HEK293 (cell line): ENCODE measurements at regions not wholly inside any gene's neighbourhood (a gene's known extent, or its start where the extent isn't known, plus 50 kb on each side); places are given as distances from the start of the nearest gene placed in this dataset.

ENCODE experiments used
- CTCF ChIA-PET: fragments of 350-600 bp; formaldehyde crosslinking; extraction: SDS; loops from one replicate; lab custom pipeline; 2021; ENCODE audit warnings: antibody characterized with exemption; lab: Yijun Ruan, JAX
- POLR2A ChIA-PET: fragments of 300-600 bp; formaldehyde crosslinking; extraction: SDS; loops from one replicate; lab custom pipeline; 2020; ENCODE audit warnings: antibody characterized with exemption, inconsistent platforms; lab: Yijun Ruan, JAX
- H3K27ac ChIP-seq: fragments of 200-500 bp; sonication (Bioruptor generic); 2 replicates; pipeline ENCODE4 v1.5.1; 2014; ENCODE audit warnings: low read depth, low read length, control low read depth, inconsistent platforms; ENCODE audit errors: extremely low read depth
- H3K36me3 ChIP-seq, 2 experiments: fragments of 200-500 bp in 1 of 2; sonication (Bioruptor generic) in 1 of 2; 1 replicate in 1 of 2; 2 replicates in 1 of 2; pipeline ENCODE4 v1.5.1; 2014 to 2017; ENCODE audit warnings: inconsistent platforms in 2 of 2, low read length in 2 of 2; ENCODE audit not compliant: control insufficient read depth in 2 of 2, insufficient read depth in 1 of 2
- H3K4me1 ChIP-seq: fragments of 200-500 bp; sonication (Bioruptor generic); 2 replicates; pipeline ENCODE4 v1.5.1; 2014; ENCODE audit warnings: mild to moderate bottlenecking, low read length, inconsistent platforms; ENCODE audit not compliant: control insufficient read depth, insufficient read depth
- H3K4me3 ChIP-seq: 2 replicates; pipeline ENCODE4 v1.5.1; 2011; ENCODE audit warnings: low read depth, mild to moderate bottlenecking, control low read depth, low read length, moderate library complexity
- H3K9me3 ChIP-seq: fragments of 200-500 bp; sonication (Bioruptor generic); 2 replicates; pipeline ENCODE4 v1.5.1; 2014; ENCODE audit warnings: low read depth, low read length, inconsistent platforms; ENCODE audit not compliant: control insufficient read depth, insufficient read depth
- GLI2 ChIP-seq: fragments of 450-650 bp; formaldehyde crosslinking; IDR thresholded peaks from 2 replicates; pipeline ENCODE4; 2017; ENCODE audit warnings: missing biosample characterization, missing genetic modification characterization, low read depth, borderline replicate concordance
- HOXD13 ChIP-seq: sonication (generic); formaldehyde crosslinking; IDR thresholded peaks from 2 replicates; pipeline ENCODE4 v1.8.0; 2022; ENCODE audit warnings: missing genetic modification reagents, borderline replicate concordance
- KLF9 ChIP-seq: fragments of 450-650 bp; formaldehyde crosslinking; IDR thresholded peaks from 2 replicates; pipeline ENCODE4 v1.5.1; 2016; ENCODE audit warnings: missing biosample characterization, missing genetic modification characterization, low read depth
- OVOL3 ChIP-seq: fragments of 450-650 bp; formaldehyde crosslinking; IDR thresholded peaks from 2 replicates; pipeline ENCODE4 v1.5.1; 2016; ENCODE audit warnings: missing biosample characterization, missing genetic modification characterization
- PRDM2 ChIP-seq: fragments of 450-650 bp; formaldehyde crosslinking; IDR thresholded peaks from 2 replicates; pipeline ENCODE4 v1.5.1; 2016; ENCODE audit warnings: missing biosample characterization, missing genetic modification characterization, borderline replicate concordance
- SCRT2 ChIP-seq: fragments of 450-650 bp; formaldehyde crosslinking; IDR thresholded peaks from 2 replicates; pipeline ENCODE4 v1.5.1; 2016; ENCODE audit warnings: missing biosample characterization, missing genetic modification characterization
- SP3 ChIP-seq: fragments of 450-650 bp; formaldehyde crosslinking; IDR thresholded peaks from 2 replicates; pipeline ENCODE4 v1.5.1; 2016; ENCODE audit warnings: missing biosample characterization, missing genetic modification characterization
- ZBTB6 ChIP-seq: fragments of 450-650 bp; formaldehyde crosslinking; IDR thresholded peaks from 2 replicates; pipeline ENCODE4 v1.5.1; 2017; ENCODE audit warnings: missing biosample characterization, missing genetic modification characterization
- ZBTB8A ChIP-seq: fragments of 450-650 bp; formaldehyde crosslinking; IDR thresholded peaks from 2 replicates; pipeline ENCODE4 v1.5.1; 2016; ENCODE audit warnings: missing biosample characterization, missing genetic modification characterization
- ZNF19 ChIP-seq: fragments of 450-650 bp; formaldehyde crosslinking; IDR thresholded peaks from 2 replicates; pipeline ENCODE4; 2016; ENCODE audit warnings: missing biosample characterization, missing genetic modification characterization, low read depth
- ZNF202 ChIP-seq: fragments of 450-650 bp; formaldehyde crosslinking; IDR thresholded peaks from 2 replicates; pipeline ENCODE4 v1.5.1; 2016; ENCODE audit warnings: missing biosample characterization, missing genetic modification characterization, borderline replicate concordance
- ZNF280D ChIP-seq: fragments of 450-650 bp; formaldehyde crosslinking; IDR thresholded peaks from 2 replicates; pipeline ENCODE4 v1.5.1; 2016; ENCODE audit warnings: missing biosample characterization, missing genetic modification characterization
- ZNF449 ChIP-seq: fragments of 450-650 bp; formaldehyde crosslinking; IDR thresholded peaks from 2 replicates; pipeline ENCODE4 v1.5.1; 2017; ENCODE audit warnings: missing biosample characterization, mild to moderate bottlenecking, missing genetic modification characterization, moderate library complexity
- ZNF555 ChIP-seq: fragments of 450-650 bp; formaldehyde crosslinking; conservative IDR thresholded peaks from 2 replicates; pipeline ENCODE4 v1.5.1; 2017; ENCODE audit warnings: missing biosample characterization, mild to moderate bottlenecking, missing genetic modification characterization, inconsistent platforms
- ZNF654 ChIP-seq: fragments of 450-650 bp; formaldehyde crosslinking; IDR thresholded peaks from 2 replicates; pipeline ENCODE4 v1.5.1; 2016; ENCODE audit warnings: low read depth, missing biosample characterization, missing genetic modification characterization
- ZNF76 ChIP-seq: fragments of 450-650 bp; formaldehyde crosslinking; IDR thresholded peaks from 2 replicates; pipeline ENCODE4; 2016; ENCODE audit warnings: low read depth, missing biosample characterization, missing genetic modification characterization, borderline replicate concordance
- ZNF777 ChIP-seq: fragments of 450-650 bp; formaldehyde crosslinking; IDR thresholded peaks from 2 replicates; pipeline ENCODE4 v1.5.1; 2017; ENCODE audit warnings: missing biosample characterization, missing genetic modification characterization, borderline replicate concordance

- TF ChIP-seq PRDM2 (tag by site-specific recombination), result no peak
- TF ChIP-seq ZNF449, result no peak
- TF ChIP-seq SCRT2 (tag by site-specific recombination), result no peak
- no peak for TF ChIP-seq ZBTB6 (tag by site-specific recombination)
These were observed 172.3 kb downstream of the S1PR1 start (continued) for GRCh38 chr1:101409102-101409501.

- Histone ChIP-seq H3K4me1 (no peaks in the 10 kb centered on the region), H3K36me3 (no peaks in the 10 kb centered on the region), H3K27ac (no peak overlapping the region), H3K4me3 (no peak overlapping the region), H3K9me3 (no peaks in the 10 kb centered on the region)
- no peak for TF ChIP-seq ZNF76 (tag by site-specific recombination)
- no peak for TF ChIP-seq KLF9 (tag by site-specific recombination)
- TF ChIP-seq ZBTB8A (tag by site-specific recombination), result no peak
- TF ChIP-seq ZBTB6 (tag by site-specific recombination), result no peak
- no peak for TF ChIP-seq ZNF654 (tag by site-specific recombination)
- no peak for TF ChIP-seq OVOL3 (tag by site-specific recombination)
- TF ChIP-seq ZNF280D (tag by site-specific recombination), result no peak
- TF ChIP-seq ZNF19 (tag by site-specific recombination), result no peak
- no peak for TF ChIP-seq SP3
- TF ChIP-seq ZNF202 (tag by site-specific recombination), result no peak
- TF ChIP-seq ZNF555 (tag by site-specific recombination), result no peak
- no peak for TF ChIP-seq ZNF777 (tag by site-specific recombination)
- no peak for TF ChIP-seq GLI2 (tag by site-specific recombination)
- no peak for TF ChIP-seq HOXD13 (CRISPR knock-in tag)
- ChIA-PET POLR2A (no interaction called here), CTCF (interaction anchor here (0.6 kb wide), 1 partner anchor 64 kb away, joined by 3 read pairs; no protein-coding TSS in a partner anchor)
These were observed 173.4 kb downstream of the S1PR1 start for GRCh38 chr1:101410048-101410878.
